Stimulated activated CD8-positive, alpha-beta memory T cell treated with anti-CD3 and anti-CD28 coated beads, Interleukin-2, amount 100 ng/mL, for 1 hour (primary cell): ENCODE measurements at regions not wholly inside any gene's neighbourhood (a gene's known extent, or its start where the extent isn't known, plus 50 kb on each side); places are given as distances from the start of the nearest gene placed in this dataset.
"Not testable (repeated sequence)": the region's sequence is repeated elsewhere in the genome, so short reads cannot be mapped to it uniquely, and the experiment has no call there.

Experiments
- DNase-seq, 2 donors: peaks; one replicate each; pipeline ENCODE4 v3.0.0-alpha.2; 2020; ENCODE audit warnings: low read depth in 2 of 2

- DNase-seq = no peak
Measured at GRCh38 chr20:12113468-12114371, 196.0 kb downstream of the BTBD3 start.

DNA sequence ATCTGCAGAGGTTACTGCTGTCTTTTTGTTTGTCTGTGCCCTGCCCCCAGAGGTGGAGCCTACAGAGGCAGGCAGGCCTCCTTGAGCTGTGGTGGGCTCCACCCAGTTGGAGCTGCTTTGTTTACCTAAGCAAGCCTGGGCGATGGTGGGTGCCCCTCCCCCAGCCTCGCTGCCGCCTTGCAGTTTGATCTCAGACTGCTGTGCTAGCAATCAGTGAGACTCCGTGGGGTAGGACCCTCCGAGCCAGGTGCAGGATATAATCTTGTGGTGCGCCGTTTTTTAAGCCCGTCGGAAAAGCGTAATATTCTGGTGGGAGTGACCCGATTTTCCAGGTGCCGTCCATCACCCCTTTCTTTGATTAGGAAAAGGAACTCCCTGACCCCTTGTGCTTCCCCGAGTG is 211.4 kb downstream of the BTBD3 start:
- not testable (repeated sequence) for DNase-seq

GRCh38 chr20:12129532-12129931 is 211.8 kb downstream of the BTBD3 start:
- DNase-seq = not testable (repeated sequence)

GRCh38 chr20:12130781-12131180 is 213.1 kb downstream of the BTBD3 start:
- no peak for DNase-seq

GRCh38 chr20:12133553-12133952 is 215.9 kb downstream of the BTBD3 start:
- no peak for DNase-seq

- not testable (repeated sequence) for DNase-seq
Measured at GRCh38 chr20:12145951-12146350, 228.3 kb downstream of the BTBD3 start.

DNA sequence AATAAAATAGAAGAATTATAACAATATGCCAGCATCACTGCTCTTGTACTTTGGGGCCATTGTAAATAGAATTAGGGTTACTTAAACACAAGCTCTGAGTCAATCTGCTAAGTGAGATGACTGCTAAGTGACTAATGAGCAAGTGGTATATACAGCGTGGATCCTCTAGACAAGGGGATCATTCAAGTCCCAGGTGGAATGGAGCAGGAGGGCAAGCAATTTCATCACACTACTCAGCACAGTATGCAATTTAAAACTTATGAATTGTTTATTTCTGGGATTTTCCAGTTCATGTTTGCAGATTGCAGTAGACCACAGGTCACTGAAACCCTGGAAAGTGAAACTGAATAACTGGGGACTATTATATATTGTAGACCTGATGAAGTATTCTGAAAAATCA is 235.3 kb downstream of the BTBD3 start:
- no peak for DNase-seq

- no peak for DNase-seq
Measured at GRCh38 chr20:12153628-12154027, 235.9 kb downstream of the BTBD3 start.

DNA sequence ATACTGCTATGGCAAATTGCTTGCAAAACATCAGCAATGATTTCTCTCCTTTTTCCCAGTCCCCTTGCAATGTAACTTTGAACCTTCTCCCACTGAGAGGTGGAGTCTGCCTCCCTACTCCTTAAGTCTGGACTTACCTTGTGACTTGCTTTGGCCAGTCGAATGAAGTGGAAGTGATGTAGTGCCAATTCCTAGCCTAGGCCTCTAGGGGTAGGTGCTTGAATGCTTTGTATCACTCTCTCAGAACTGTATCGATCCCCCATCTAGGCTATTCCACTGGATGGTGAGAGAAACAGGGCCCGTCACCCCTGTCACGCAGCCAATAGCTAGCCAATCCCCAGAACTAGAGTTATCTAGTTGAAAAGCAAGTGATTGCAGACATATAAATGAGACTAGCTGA is 238.6 kb downstream of the BTBD3 start:
- DNase-seq = no peak

DNA sequence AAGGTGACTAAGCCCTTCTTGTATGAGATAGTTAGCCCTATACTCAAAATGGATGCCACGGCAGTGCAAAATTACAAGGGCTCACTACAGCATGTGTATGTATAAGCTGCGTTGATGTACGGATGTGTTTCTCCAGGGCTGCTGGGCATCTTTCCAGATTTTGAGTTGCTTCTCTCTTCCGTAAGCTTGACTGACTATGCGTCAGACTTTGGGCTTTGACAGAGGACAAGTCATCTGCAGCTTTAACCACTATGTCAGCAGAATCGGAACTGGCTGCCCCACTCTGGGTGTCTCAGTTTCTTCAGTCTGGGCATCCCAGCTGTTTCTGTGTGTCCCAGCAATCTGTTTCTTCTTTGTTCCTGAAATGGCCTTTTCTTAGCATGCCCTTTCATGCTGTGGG is 241.6 kb downstream of the BTBD3 start:
- no peak for DNase-seq

- no peak for DNase-seq
Measured at GRCh38 chr20:12161734-12162133, 244.0 kb downstream of the BTBD3 start.

- no peak for DNase-seq
Measured at GRCh38 chr20:12166053-12166717, 248.5 kb downstream of the BTBD3 start.

DNA sequence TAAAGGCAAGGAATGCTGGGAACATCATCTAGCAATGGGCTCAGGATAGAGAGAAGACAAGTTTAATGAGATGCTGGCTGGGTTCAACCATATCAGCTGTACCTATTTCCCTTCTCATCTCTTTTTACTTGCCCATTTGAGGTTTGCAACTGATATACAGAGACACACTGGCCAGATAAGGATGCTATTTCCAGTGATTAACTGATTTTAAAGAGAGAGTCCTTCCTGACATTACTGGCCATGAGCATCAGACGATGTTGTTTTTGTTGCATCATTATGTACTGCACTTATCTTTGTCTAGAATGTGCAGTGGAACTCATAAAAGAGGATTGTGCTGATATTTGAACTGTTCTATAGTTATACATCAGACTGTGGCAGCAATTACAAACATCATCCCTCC is 252.7 kb downstream of the BTBD3 start:
- DNase-seq = no peak

DNA sequence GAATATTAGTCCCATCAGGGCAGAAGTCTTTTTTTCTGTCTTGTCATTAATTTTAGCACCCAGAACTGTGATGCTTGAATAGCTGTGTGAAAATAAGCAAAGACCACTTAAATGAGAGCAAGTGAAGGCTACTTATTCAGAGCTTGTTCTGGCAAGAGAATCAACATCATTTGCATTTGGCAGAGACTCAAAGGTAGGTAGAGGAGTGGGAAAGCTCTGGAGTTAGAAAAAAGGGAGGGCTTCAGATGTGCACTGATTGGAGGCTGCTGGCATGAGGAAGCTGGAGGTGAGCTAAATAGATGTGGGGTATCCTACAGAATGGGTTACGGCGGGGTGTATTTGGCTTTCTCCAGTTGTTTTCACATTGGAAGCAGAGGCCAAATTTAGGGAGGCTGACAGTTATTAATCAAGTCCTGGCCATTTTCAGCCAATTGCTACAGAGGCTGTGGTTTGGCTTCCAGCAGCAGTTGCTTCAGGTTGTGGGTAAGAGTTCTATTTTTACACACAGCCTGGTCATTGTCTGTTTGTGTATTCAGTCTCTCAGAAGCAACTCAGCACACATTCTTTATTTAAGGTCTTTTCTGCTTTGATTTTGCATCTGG is 254.3 kb downstream of the BTBD3 start:
- DNase-seq = no peak

DNA sequence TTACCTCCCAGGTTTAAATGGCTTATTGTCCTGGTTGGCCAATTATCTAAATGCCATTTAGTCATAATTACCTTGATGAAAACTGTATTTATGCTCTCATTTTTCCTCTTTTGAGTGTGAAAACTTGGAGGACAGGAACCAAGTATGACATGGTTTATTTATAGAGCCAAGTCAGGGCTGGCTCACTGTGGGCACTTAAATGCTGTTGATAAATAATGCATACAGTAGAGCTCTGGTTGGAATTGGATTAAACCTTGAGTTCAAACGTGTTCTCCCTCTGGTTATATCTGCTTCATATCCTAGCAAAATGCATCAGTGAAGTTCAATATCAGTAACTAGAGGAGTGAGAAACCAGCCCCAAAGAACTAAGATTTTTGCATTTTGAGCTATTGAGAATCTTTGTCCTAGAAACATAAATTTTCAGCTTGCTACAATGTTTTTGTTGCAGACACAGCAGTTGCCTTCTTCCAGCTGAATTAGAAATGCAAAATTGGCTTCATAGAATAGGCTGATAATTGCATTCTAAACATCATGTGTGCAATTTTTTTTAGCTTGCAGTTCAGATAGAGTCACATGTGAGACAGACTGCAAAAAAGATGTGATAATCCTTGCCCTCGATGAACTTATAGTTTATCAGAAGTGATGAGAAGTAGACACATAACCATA is 255.8 kb downstream of the BTBD3 start:
- DNase-seq = no peak

GRCh38 chr20:12175538-12175937 is 257.8 kb downstream of the BTBD3 start:
- no peak for DNase-seq

DNA sequence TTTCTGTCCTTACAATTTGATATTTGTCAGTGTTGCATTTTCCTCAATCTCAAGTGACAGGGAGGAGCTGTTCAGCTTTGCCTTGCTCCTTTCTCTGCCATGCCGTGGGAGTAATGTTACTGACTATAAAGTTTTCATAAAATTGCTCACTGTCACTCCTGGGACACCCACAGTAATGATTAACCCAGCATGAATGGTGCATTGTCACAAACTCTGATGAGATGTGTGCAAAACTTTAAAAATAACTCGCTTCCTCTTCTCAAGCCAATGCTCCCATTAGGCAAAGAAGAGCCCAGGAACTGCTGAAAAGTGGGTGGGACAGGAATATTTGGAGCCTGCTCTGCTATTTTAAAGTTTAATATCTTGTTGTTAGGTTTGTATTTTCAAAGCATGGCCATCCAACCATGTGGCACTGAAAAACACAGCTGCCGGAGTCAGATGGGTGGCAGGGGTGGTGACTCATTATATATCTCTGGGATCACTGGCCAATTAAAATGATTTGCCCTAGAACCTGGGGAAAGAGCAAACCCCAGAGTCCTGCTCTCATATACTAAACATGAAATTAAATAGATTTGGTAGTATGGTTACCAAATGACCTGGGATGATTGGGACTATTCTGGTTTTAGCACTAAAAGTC is 260.1 kb downstream of the BTBD3 start:
- no peak for DNase-seq

DNA sequence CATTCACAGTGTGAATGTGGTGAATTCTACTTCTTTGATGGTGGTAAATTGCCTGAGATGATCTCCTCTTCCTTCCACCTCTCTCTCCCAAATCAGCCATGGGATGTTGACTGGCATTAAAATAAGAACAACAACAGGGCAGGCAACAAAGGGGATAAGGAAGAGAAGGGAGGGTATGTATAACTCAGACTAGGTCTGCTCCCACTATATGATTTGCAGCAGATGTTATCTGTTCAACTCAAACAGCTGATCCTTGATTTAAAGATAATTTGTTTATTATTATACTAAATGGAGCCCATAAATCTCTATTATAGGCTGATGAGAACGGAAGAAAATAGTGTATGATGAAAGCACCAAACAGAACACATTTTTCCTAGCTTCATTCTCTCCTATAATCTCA is 262.0 kb downstream of the BTBD3 start:
- DNase-seq = no peak

DNA sequence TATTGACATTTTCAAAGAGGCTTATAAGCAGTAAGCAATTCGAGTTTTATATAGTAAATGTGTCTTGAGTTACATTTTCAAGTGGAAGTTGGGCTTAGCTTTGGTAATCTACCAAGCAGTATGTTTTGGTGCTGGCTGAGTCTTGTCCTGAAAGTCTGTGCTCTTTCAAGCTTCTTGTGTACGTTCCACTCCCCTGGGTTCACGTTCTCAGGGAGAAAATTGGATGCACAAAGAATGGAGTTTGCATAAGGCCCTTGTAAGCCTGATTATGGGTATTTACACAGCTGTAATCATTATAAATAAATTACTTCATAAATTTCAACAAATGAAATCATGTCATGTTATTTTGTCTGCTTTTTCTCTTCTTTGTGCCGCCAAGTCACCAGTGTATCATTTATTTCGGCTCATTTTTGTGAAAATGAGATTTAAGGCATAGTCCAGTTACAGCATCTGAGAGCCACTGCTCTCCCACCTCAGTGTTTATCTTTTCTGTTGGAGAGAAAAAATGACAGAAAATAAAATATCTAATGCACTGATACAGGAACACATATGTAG is 262.5 kb downstream of the BTBD3 start:
- no peak for DNase-seq

GRCh38 chr20:12198281-12198680 is 280.6 kb downstream of the BTBD3 start:
- DNase-seq = no peak

DNA sequence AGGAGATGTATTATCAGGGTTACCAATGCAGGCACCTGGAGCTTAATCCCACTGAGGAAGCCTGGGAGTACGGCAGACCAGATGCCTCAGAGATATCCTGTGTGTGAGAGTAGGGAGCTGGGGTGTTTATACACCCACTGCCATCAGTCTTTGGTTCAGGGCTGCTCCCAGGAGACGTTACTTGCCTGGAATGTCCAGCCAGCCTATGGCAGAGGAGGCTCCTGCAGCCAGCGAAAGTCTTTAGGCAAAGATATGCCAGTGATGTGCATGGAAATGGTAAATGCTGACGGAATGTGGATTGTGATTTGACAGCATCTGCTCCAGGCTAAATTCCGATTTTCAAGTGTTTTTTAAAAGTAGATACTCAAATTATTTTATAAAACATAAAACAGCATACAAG is 282.0 kb downstream of the BTBD3 start:
- DNase-seq = no peak
